GOT3 (cell line): ENCODE measurements at regions not wholly inside any gene's neighbourhood (a gene's known extent, or its start where the extent isn't known, plus 50 kb on each side); places are given as distances from the start of the nearest gene placed in this dataset.

Experiments used
- DNase-seq: peaks from one replicate; lab custom pipeline; 2025; ENCODE audit warnings: mixed read lengths; lab: John Stamatoyannopoulos, UW

DNA sequence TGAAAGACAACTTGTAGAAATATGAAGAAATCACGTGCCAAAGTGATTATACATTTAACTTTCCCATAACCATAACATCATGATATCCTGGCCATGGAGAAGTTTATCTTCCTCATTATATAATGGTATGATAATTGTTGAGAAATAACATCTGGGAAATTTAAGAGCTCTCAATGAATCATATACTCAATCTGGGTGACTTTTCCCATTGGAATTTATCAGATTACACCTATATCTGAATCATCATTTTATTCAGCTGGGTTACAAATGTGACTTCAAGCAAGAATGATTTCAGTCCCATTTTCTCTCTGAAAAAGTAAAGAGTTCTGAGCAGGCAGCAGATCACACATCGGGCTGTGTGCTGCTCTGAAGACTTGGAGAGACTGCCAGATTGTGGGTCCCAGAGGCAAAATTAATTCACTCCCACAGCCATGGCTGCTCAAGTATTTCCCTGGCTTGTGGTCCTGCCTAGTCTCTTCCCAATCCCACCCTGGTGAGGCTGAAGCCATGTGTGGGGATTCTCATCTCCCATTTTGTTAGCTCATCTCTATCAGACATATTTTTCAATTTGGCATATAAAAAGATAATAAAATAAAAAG lies 278.0 kb downstream of the MRPL39 start:
- DNase-seq: no peak

DNA sequence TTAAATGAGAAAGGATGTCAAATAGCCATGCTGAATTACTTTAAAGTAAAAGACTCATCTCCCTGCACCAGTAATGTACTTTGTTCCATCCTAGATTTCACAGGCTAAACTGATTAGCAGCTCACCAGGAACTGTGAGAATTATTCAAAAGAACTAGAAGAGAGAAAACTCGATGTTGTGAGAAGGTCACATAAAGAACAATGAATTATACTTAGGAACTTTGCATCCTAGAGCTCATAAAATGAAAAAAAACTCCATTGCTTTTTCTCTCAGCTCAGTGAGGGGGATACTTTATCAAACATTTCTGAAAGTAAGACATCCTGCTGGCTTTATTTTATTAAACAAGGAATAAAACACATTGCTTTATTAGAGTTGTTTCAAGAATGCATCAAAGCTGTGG lies 278.5 kb downstream of the MRPL39 start:
- no peak for DNase-seq

DNA sequence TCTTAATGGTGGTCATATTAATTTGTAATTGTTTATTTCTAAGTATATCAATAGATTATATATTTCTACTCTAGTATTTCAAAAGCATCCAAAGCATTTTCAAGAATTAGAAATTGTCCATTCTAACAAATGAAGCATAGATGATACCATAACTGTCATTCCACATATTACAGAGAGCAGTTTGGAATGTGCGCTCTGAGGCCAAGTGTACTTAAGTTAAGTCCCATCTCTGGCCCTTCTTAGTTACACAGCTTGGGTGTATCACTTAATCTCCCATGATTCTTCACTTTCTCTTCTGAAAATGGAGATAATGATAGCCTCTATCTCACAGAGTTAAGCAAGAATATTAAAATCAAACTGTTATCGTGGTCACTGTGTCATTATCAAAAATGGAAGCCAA lies 281.1 kb downstream of the MRPL39 start:
- DNase-seq: no peak

DNA sequence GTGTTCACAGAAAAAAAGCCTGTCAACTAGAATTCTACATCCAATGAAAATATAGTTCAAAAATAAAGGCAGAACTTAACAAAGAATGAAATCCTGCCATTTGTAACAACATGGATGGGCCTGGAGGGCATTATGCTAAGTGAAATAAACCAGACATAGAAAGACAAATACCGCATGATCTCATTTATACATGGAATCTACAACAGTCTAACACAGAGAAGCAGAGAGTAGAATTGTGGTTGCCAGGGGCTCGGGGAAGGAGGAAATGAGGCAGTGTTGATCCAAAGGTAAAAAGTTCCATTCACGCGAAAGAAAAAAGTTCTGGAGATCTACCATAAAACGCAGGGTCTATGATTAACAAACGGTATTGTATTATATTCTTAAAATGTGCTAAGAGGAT lies 282.6 kb downstream of the MRPL39 start:
- DNase-seq: no peak

DNA sequence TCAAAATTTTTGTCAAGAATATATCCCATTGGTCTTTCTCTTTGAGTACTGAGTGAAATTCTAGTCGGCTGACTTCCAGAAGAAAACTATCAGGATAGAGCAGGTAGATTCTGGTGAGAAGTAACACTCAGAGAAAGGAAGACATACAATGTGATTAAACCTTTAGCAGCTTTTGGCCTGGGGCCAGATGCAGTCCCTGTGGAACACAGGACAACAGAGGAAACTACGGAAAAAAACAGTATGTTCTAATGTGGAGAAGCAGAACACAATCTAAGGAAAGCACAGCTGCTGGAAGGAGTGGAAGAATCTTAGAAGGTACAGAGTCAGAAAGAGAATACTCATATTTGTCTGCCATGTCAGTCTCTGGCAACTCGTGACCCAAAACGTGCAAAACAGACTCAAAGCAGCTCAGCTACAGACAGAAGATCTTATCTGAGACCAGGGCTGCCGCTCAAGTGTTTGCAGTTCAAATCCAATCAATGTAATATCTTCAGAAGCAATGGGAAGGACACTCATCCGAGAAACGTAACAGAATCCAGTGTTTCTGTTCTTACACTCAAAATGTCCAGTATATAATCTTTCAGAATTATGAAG lies 283.8 kb downstream of the MRPL39 start:
- DNase-seq: no peak

DNA sequence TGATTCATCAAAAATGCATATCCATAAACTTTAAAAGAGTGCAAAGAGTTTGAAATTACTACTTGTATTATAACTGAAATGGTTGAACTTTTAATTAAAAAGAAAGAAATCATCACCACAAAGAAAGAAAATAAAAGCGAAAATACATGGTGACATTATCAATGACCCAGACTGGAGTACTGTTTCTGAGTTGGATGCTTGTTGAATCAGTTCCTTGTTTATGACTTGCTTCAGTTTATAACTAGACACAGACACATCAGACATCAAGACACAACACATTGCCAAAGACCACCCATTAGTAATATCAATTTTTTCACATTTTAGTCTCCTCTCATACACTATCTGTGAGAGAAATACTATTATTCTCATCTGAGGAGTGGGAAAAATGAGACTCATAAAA lies 293.0 kb downstream of the MRPL39 start:
- no peak for DNase-seq

DNA sequence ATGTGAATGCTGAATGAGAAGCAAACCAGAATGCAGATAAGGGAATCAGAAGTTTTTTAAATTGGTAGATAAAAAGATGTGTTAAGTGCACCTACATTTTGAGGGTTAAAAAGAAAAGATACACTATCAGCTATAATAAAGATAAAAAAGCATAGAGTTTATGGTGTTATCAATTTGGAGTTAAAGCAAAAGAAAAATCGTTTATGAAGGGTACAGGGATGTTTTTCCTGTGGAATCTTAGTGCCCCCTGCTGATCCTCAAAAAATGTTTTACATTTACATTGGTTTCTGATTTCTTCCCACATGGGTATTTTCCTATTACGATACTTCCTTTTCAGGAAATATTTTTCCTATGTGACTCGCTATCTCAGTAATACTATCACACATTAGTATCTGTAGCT lies 293.5 kb downstream of the MRPL39 start:
- DNase-seq: no peak

DNA sequence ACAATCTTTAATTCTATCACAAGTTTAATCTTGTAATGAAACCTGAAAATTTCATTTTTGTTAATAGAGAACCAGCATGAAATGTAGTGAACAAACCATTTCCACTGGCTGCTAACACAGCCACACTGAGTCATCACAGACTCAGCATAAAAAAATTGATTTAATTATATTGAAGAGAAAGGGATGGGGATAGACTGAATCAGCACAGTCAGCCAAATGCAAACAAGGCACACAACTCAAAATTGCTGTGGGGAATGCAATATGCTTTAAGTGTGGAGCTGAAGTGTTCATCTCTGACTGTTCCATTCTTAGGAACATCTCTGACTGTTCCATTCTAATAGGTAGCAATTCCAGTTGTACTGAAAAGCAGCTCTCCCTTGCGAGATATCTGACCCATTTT lies 299.8 kb downstream of the MRPL39 start:
- DNase-seq: no peak

DNA sequence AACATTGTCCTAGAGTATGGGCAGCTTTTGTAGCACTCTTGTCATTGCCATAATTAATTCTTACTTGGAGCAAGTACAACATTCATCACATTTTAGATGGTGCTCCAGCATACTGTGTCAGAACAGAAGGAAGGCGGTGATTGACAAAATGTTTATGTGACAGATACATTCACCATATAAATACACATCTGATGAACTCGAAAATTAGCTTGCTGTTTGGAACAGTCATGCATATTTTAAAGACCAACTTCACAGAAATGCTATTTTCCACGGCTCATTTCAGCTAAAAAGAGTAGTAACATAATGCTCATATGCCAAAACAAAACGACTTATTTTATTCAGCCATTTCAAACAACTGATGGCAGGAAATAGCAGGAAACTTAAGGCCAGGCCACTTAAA lies 302.7 kb downstream of the MRPL39 start:
- no peak for DNase-seq

DNA sequence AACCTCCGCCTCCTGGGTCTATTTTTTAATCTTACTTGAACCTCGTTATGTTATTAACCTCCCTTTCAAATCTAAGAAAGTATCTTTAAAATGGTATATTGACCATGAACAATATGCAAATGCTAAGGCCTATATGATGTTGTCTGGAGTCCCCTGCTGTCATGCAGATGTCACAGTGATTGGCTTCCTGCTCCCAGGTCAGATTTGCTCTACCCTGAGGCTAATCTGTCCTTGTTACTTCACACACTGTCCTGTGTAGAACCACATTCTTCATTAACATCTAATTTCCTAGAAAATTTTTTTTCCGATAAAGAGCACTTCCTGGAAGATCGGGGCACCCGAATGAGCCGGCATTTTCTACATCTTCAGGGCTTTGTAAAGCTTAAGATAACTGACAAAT lies 306.6 kb downstream of the MRPL39 start:
- no peak for DNase-seq

DNA sequence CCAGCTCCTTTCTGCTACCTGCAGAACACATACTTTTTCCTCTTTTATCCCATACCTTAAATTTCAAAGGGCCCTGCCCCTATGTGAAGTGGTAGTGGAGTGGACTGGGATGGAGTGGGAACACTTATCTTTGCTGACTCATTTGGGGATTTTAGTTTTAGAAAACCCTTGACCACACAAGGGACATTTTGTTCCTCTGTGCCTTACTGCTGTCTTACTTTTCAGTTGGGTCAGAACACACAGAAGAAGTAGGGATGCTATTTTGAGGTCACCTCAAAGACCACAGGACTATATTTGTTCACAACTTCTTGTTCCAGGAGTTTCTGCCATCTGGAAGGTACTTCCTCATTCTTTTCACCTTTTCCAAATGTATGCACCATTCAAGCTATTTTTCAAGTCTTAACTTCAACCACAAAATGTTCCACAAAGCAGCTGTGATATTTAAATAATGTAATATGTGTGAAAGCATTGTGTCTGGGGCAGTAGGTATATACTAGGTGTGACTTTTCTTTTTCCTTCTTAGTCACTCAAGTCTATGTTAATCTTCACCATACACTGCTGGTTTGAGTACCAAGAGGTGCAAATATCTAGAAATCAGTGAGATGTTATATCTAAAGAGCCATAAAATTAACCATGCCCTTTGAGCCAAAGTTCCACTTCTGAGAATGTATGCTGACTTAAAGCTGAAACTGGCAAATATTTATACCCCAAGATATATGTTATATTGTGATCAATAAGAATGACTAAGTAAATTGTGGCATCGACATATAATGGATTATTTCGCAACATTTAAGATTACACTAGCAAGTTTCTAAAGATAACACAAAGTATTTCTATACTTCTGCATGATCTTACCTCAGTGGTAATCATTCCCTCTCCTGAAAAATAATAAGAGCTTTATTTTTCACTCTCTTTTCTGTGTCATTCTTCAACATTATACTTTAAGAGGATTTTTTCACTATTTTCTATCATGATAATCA lies 308.5 kb downstream of the MRPL39 start:
- DNase-seq: no peak

DNA sequence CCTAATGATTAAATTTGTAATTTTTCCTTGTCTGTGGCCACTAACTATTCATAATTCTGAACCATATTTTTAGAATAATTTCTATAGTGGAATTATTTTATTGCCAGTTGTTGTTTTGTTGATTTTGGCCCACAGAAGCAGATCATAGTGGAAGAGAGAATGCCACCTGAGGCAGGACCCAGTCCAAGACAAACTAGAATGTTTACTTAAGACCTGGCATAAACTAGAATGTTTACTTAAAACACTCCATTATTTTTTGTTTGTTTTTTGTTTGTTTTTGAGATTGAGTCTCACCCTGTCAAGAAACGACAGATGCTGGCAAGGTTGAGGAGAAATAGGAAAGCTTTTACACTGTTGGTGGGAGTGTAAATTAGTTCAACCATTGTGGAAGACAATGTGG lies 310.2 kb downstream of the MRPL39 start:
- DNase-seq: no peak

DNA sequence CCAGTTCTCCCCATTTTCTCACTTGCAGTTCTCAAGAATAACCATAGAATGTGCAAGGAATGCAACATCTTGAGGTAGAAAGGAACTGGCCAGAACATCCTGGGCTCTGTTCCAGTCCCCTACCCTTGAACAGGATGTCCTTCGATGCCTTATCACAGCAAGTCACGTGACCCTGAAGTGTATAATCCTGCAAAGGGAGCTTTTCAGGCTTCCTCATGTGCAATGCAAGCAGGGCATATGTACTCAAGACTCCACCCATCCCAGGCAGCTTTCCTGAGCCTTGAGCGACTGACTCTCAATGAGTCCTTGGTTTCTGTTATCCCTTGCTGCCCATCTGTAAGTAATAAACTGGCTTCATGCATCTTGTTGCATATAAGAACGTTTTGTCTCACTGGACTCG lies 311.0 kb downstream of the MRPL39 start:
- DNase-seq: no peak

DNA sequence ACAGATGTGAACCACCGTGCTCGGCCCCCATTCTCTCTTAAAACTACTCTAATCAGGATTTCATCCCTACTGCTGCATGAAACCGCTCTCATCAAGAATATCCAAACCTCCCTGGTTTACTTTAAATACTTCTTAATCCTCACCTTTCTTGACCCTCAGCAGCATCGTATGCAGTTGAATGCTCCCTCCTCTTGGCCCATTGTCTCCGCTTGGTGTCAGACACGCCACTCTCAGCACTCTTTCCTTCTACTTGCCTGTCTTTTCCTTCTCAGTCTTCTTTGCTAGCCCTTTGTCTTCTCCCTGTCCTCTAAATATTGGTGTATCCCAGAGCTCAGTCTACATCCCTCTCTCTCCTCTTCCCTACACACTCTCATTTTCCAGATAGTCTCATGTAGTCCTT lies 314.9 kb downstream of the MRPL39 start:
- no peak for DNase-seq

DNA sequence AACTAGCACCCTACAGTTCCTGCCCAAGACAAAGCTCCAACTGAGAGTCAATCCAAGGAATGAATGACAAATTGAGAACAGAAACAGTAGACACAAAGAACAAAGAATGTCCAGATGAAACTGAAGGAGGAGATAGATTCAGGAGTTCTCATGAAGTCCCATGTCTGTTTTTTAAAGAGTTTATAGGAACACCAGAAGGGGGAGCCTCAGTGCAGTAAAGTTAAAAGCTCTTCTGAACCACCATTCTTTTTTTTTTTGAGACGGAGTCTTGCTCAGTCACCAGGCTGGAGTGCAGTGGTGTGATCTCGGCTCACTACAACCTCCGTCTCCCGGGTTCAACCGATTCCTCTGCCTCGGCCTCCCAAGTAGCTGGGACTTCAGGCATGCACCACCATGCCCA lies 323.6 kb downstream of the MRPL39 start:
- DNase-seq: no peak

DNA sequence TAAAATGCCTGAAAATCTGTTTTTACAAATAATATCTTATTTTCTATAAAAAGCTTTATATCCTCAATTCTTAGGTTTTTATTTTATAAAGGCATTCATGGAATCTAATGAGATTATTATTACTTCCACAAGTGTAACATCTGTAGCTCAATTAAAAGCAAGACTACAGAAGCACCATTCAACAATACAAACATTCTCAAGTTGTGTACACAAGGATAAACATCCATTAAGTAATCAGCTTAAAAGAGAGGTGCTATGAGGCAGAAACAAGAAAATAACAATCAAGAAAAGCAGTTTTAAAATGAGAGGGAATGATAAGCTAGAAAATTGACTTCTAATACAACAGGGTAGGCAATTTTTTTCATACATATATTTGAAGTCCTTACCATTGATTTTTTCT lies 326.1 kb downstream of the MRPL39 start:
- DNase-seq: no peak

DNA sequence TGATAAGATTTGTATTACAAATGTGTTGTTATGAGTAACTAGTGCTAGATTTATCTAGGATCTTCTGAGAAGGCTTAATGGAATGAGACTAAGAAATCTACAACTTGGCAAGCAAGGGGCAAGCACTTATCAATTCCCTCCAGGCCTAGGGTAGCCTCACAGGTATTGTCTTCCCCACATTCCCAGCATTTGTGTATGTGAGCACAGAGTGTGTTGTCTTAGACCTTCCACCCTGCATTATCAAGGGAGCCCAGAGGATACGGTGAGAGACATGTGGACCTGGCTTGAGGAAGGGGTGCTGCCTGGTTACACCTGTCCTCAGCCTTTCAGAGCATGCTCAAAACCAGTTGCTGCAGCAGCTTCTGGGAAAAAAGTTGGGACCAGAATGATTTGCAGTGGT lies 327.2 kb downstream of the MRPL39 start:
- DNase-seq: no peak

DNA sequence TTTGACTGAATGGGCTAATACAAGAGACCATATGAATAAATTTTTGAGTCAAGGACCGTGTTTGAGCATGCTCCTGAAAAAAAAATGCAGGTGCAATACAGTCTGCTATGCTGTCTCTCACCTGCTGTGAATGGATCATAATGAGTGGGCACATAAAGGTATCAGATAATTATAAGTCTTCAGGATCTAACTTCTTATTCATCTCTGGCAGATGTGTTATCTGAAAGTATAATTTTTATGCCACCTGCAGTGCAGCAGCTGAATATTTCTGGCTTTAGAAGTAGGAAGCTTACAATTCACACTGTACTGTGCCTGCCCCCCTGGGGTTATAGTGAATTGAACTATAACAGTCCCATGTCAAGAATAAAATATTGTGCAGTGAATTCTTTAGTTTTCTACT lies 333.3 kb downstream of the MRPL39 start:
- no peak for DNase-seq

DNA sequence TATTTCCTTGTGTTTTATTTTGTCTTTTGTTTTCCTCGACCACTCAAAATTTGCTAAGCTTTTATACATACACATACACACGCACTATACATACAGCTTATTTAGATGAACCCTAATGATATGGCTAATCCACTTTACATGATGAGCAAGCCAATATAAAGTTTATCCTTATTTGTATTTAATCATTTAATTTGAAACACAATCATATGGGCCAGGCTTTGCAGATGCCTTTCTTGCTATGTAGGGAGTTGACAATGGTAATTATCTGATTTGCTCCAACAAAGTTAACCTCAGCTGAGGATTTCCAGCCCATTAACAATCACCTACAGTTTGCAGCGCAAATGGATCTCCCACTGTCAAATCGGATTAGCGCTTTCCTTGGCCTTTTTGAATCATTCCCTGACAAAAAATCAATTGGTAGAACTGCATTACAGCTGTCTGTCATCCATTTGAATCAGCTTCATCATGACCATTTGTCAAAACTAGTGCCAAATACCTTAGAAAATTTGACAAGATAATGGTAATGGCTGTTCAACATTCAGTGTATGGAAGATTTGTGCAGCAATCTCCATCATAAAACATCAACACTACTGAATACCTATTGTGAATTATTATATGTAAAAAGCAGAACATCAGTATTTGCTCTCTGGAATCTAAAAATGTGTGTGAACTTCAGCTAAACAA lies 352.6 kb downstream of the MRPL39 start:
- DNase-seq: no peak

DNA sequence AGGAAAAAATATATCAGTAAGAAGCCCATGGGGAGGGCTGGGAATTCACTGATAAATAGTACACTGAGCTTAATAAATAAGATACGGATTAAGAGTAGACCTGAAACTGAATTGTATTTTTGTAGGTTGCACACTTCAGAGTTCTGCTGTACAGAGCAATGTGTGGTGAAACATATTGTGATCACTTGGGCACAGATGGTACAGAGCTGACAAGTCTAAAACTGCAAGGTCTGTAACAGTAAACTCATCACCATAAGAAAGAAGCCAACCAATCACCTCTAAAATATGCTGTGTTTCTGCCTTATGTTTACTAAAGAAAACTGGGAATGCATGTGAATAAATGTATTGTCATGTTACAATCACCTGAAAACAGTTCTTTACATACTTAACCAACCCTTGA lies 360.7 kb downstream of the MRPL39 start:
- DNase-seq: no peak

DNA sequence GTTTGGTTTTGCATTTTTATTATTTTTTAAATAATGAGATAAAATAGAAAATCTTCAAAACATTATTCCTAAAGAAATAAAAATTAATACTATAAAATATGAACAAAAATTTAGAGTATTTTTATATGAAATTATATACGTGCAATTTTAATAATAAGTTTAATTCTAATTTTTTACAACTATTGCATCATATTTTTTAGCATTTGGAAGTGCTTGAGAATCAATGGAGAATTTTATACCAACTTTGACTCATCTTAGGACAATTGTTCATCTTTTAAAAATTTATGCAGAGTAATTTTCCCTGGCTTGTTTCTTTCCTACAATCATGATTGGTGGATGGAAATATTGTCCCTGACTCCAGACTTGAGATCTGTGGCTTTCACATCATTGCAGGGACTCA lies 362.5 kb downstream of the MRPL39 start:
- DNase-seq: no peak

DNA sequence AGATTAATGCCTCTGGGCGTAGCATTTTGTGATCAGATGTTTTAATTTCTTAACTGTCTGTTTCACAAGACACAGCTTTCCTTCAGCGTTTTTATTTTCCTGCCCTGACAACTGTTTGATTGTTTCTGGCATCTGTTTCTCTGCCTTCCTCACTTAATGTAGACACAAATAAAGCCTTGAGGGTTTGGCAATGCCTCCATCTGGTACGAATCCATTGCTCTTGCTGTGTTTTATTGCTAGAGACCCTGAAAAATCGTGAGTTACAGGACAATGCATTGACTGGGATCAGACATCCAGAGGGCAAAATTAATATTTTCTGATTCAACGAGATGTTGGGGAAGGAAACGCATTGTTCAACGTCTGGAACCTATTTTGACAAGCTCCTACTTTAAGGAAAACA lies 363.5 kb downstream of the MRPL39 start:
- DNase-seq: no peak

DNA sequence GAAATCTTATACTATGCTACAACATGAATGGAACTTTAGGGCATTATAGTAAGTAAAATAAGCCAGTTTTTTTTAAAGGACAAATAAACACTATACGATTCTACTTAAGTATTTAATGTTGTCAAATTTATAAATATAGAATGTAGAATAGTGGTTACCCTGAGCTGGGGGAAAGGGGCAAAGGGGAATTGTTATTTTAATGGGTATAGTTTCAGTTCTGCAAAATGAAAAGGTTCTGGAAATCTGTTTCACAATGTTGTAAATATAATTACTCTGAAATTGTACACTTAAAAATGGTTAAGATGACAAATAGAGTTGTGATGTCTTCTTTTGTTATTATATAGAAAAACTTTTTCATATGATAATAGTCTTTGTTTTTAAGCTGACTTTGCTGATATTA lies 366.3 kb downstream of the MRPL39 start:
- DNase-seq: no peak
